HG02610 (cell line): ENCODE measurements at regions not wholly inside any gene's neighbourhood (a gene's known extent, or its start where the extent isn't known, plus 50 kb on each side); places are given as distances from the start of the nearest gene placed in this dataset.
"Not testable (repeated sequence)": the region's sequence is repeated elsewhere in the genome, so short reads cannot be mapped to it uniquely, and the experiment has no call there.

ENCODE experiments used
- ATAC-seq: cut with Tn5 transposase; IDR thresholded peaks from one replicate; pipeline ENCODE4 v1.9.1; 2021; ENCODE audit warnings: mild to moderate bottlenecking, moderate library complexity; ENCODE audit not compliant: unreplicated experiment

GRCh38 chr9:80509358-80509757, 937.6 kb downstream of the TLE4 start:
- no peak for ATAC-seq

- no peak for ATAC-seq
Observed at GRCh38 chr9:80507611-80508010, 935.8 kb downstream of the TLE4 start.

GRCh38 chr9:80504601-80505230, 933.0 kb downstream of the TLE4 start:
- ATAC-seq: no peak

GRCh38 chr9:80503671-80504281, 932.0 kb downstream of the TLE4 start:
- no peak for ATAC-seq

- ATAC-seq: no peak
Observed at GRCh38 chr9:80502306-80502705, 930.5 kb downstream of the TLE4 start.

GRCh38 chr9:80501635-80502034, 929.9 kb downstream of the TLE4 start:
- ATAC-seq: no peak

- no peak for ATAC-seq
Observed at GRCh38 chr9:80500300-80500699, 928.5 kb downstream of the TLE4 start.

- ATAC-seq: no peak
Observed at GRCh38 chr9:80498001-80498555, 926.3 kb downstream of the TLE4 start.

- ATAC-seq: no peak
Observed at GRCh38 chr9:80496901-80497556, 925.3 kb downstream of the TLE4 start.

- ATAC-seq: no peak
Observed at GRCh38 chr9:80493258-80493657, 921.5 kb downstream of the TLE4 start.

- ATAC-seq: no peak
Observed at GRCh38 chr9:80492221-80492620, 920.5 kb downstream of the TLE4 start.

GRCh38 chr9:80491086-80491696, 919.4 kb downstream of the TLE4 start:
- ATAC-seq: no peak

GRCh38 chr9:80489329-80489728, 917.6 kb downstream of the TLE4 start:
- ATAC-seq: no peak

- ATAC-seq: no peak
Observed at GRCh38 chr9:80485420-80486250, 913.9 kb downstream of the TLE4 start.

GRCh38 chr9:80482251-80482650, 910.5 kb downstream of the TLE4 start:
- ATAC-seq: not testable (repeated sequence)

- ATAC-seq: no peak
Observed at GRCh38 chr9:80467632-80468031, 895.9 kb downstream of the TLE4 start.

GRCh38 chr9:80465556-80465955, 893.8 kb downstream of the TLE4 start:
- no peak for ATAC-seq

- no peak for ATAC-seq
Observed at GRCh38 chr9:80449513-80449912, 877.7 kb downstream of the TLE4 start.

GRCh38 chr9:80448996-80449395, 877.2 kb downstream of the TLE4 start:
- no peak for ATAC-seq

GRCh38 chr9:80447876-80448275, 876.1 kb downstream of the TLE4 start:
- ATAC-seq: no peak

- no peak for ATAC-seq
Observed at GRCh38 chr9:80440724-80441123, 869.0 kb downstream of the TLE4 start.
